Calu3 (cell line): ENCODE measurements at regions not wholly inside any gene's neighbourhood (a gene's known extent, or its start where the extent isn't known, plus 50 kb on each side); places are given as distances from the start of the nearest gene placed in this dataset.

ENCODE experiments used
- BruUV-seq: library from RNA; stranded (reverse); fragments of 400-500 nt; replicated peaks from 2 replicates; lab custom pipeline; 2021; lab: Mats Ljungman, UMichigan
- CTCF ChIA-PET: fragments of 300-600 bp; sonication (Branson Sonifier 250); formaldehyde crosslinking; loops from one replicate; lab custom pipeline; 2022; ENCODE audit warnings: antibody characterized with exemption; lab: Charles Lee
- DNase-seq: peaks from one replicate; pipeline ENCODE4 v3.0.0; 2022
- H3K27ac Mint-ChIP-seq: one replicate; pipeline ENCODE4 v1.8.0; 2022; ENCODE audit warnings: mixed read lengths; ENCODE audit not compliant: unreplicated experiment
- H3K27me3 Mint-ChIP-seq: one replicate; pipeline ENCODE4 v1.8.0; 2022; ENCODE audit warnings: mixed read lengths; ENCODE audit not compliant: unreplicated experiment
- H3K36me3 Mint-ChIP-seq: one replicate; pipeline ENCODE4 v1.8.0; 2022; ENCODE audit warnings: mild to moderate bottlenecking, moderate library complexity, mixed read lengths; ENCODE audit not compliant: insufficient read depth, unreplicated experiment
- H3K4me1 Mint-ChIP-seq: one replicate; pipeline ENCODE4 v1.8.0; 2022; ENCODE audit warnings: mild to moderate bottlenecking, low read depth, mixed read lengths; ENCODE audit not compliant: unreplicated experiment
- H3K4me3 Mint-ChIP-seq: one replicate; pipeline ENCODE4 v1.8.0; 2022; ENCODE audit warnings: mild to moderate bottlenecking, low read depth, moderate library complexity, mixed read lengths; ENCODE audit not compliant: unreplicated experiment
- H3K9me3 Mint-ChIP-seq: one replicate; pipeline ENCODE4 v1.8.0; 2022; ENCODE audit warnings: low read depth, mixed read lengths; ENCODE audit not compliant: unreplicated experiment
- intact Hi-C: fragments of 100-400 bp; cut with micrococcal nuclease; formaldehyde crosslinking; loops from one replicate; pipeline ENCODE4 v1.10.0; 2022; ENCODE audit not compliant: unreplicated experiment
- TF ChIP-seq, protein P1 (sequence below): fragments of 200-600 bp; IDR thresholded peaks from one replicate; pipeline ENCODE4 v1.8.0; 2022; ENCODE audit warnings: antibody characterized with exemption; ENCODE audit not compliant: unreplicated experiment

DNA sequence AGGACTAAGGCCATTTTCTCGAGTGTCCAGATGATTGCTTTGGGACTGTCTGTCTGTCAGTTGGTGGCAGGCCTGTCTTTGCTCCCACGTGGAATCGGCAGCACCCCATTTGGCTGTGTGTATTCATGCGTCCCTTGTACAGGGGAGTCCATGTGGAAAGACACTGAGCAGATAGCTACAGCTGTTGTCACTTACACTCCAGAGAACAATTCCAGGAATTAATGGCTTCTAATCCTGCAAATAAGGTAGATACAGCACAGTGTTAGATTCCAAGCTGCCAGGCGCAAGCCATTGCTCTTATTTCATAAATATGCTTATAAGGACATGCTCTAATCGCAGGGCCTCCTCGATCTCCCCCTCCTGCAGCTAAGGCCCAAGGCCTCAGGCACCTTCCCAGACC lies 208.8 kb downstream of the VRK1 start:
- Mint-ChIP-seq H3K27ac (no peak overlapping the region), H3K27me3 (no peaks in the 10 kb centered on the region), H3K36me3 (no peaks in the 10 kb centered on the region), H3K4me1 (no peaks in the 10 kb centered on the region), H3K4me3 (no peak overlapping the region), H3K9me3 (peaks cover 11% of the 10 kb centered on the region)
- BruUV-seq, result no TSS peak
- CTCF ChIA-PET, result no interaction called here
- intact Hi-C loops, result no loop called here
- TF ChIP-seq, protein P1, sequence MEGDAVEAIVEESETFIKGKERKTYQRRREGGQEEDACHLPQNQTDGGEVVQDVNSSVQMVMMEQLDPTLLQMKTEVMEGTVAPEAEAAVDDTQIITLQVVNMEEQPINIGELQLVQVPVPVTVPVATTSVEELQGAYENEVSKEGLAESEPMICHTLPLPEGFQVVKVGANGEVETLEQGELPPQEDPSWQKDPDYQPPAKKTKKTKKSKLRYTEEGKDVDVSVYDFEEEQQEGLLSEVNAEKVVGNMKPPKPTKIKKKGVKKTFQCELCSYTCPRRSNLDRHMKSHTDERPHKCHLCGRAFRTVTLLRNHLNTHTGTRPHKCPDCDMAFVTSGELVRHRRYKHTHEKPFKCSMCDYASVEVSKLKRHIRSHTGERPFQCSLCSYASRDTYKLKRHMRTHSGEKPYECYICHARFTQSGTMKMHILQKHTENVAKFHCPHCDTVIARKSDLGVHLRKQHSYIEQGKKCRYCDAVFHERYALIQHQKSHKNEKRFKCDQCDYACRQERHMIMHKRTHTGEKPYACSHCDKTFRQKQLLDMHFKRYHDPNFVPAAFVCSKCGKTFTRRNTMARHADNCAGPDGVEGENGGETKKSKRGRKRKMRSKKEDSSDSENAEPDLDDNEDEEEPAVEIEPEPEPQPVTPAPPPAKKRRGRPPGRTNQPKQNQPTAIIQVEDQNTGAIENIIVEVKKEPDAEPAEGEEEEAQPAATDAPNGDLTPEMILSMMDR, result no peak
- no peak for DNase-seq

DNA sequence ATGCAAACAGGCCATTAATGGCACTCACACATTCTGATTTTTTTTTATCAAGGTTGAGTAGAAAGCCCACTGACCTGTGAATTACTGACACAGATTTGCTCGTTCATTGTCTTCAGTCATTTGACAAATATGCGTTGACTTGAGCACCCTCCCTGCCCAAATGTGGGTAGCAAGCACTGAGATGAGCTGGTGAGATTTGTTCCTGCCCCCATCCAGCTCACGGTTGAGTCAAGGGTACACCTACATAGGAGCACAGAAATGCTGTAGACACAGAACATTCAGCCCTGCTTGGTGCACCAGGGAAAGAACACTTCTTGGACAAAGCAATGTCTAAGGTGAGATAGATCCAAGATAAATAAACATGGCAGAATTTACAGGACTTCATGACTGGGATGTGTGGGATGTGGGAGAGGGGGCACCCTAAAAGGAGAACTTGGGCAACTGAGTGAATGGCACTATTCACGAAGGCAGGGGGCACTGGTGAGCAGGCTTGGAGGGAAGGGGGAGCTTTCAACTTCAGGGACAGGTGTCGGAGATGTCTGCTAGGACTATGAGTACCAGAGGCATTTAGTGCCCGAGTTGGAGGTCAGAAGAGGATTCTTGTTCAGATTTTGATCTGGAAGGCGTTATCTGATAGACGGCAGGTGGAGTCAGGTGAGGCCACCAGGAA lies 213.4 kb downstream of the VRK1 start:
- no peak for DNase-seq
- no peak overlapping the region for H3K4me3 Mint-ChIP-seq
- no TSS peak for BruUV-seq
- H3K27ac Mint-ChIP-seq, result no peak overlapping the region
- no peaks in the 10 kb centered on the region for H3K36me3 Mint-ChIP-seq
- H3K9me3 Mint-ChIP-seq, result peaks cover 7% of the 10 kb centered on the region
- no peaks in the 10 kb centered on the region for H3K4me1 Mint-ChIP-seq
- TF ChIP-seq, protein P1, result no peak
- intact Hi-C loops, result no loop called here
- CTCF ChIA-PET, result no interaction called here
- no peaks in the 10 kb centered on the region for H3K27me3 Mint-ChIP-seq

DNA sequence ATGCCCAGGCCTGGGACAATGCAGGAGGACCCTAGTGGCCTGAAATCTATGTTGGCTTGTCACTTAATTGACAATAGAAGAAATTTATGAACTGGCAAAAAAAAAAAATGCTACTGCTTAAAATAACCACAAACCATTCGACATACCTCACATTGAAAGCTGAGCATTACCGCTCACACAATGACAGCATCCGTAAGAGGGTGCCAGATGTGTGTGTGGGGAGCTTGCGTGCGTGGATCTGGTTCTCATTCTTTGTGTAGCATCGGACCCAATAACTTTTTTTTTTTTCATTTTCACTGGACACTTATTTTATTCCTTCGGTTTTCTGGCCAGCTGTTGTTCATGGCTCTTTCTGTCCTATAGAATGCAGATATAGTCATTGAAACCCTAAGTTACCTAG lies 216.7 kb downstream of the VRK1 start:
- TF ChIP-seq, protein P1, result no peak
- Mint-ChIP-seq H3K27me3 (no peaks in the 10 kb centered on the region), H3K4me1 (no peaks in the 10 kb centered on the region), H3K36me3 (no peaks in the 10 kb centered on the region), H3K27ac (no peak overlapping the region), H3K4me3 (no peak overlapping the region), H3K9me3 (peaks cover 8% of the 10 kb centered on the region)
- no TSS peak for BruUV-seq
- CTCF ChIA-PET, result interaction anchor here (0.6 kb wide), 2 partner anchors 17 to 1470 kb away, joined by 3 to 5 read pairs; no protein-coding TSS in a partner anchor
- DNase-seq, result no peak
- intact Hi-C loops, result no loop called here

DNA sequence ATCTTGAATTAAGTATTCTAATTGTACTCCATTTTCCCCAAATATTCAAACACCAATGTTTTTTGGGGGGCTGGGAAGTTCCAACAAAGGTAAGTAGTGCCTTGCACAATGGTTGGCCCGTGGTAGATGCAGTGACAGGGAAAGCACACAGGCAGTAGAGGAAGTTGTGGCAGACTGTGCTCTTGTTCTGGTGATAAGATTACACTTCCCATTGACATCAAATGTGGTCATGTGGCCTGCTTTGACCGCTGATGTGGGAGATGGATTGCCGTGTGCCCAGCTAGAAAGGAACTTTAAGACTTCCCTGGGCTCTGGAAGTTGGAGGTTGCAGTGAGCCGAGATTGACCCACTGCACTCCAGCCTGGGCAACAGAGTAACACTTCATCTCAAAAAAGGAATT lies 223.8 kb downstream of the VRK1 start:
- CTCF ChIA-PET, result no interaction called here
- TF ChIP-seq, protein P1, result no peak
- H3K27ac Mint-ChIP-seq, result no peak overlapping the region
- no peaks in the 10 kb centered on the region for H3K27me3 Mint-ChIP-seq
- H3K36me3 Mint-ChIP-seq, result no peaks in the 10 kb centered on the region
- H3K4me3 Mint-ChIP-seq, result no peak overlapping the region
- H3K9me3 Mint-ChIP-seq, result peaks cover 6% of the 10 kb centered on the region
- no TSS peak for BruUV-seq
- no peaks in the 10 kb centered on the region for H3K4me1 Mint-ChIP-seq
- intact Hi-C loops, result no loop called here
- no peak for DNase-seq
